Tibial nerve (tissue), 4 donors: ENCODE measurements at regions not wholly inside any gene's neighbourhood (a gene's known extent, or its start where the extent isn't known, plus 50 kb on each side); places are given as distances from the start of the nearest gene placed in this dataset.

Source experiments
- CTCF ChIP-seq, 5 experiments: fragments of 200-600 bp in 3 of 5; fragments of 450-650 bp in 2 of 5; sonication (generic) in 3 of 5; IDR thresholded peaks; one replicate each; pipeline ENCODE4 v1.5.1; 2016 to 2019; ENCODE audit warnings: antibody characterized with exemption in 5 of 5, mild to moderate bottlenecking in 3 of 5, moderate library complexity in 2 of 5
- EP300 ChIP-seq, 2 donors: sonication (generic); formaldehyde crosslinking; IDR thresholded peaks; one replicate each; pipeline ENCODE4 v1.6.1; 2017; ENCODE audit warnings: antibody characterized with exemption in 2 of 2, mild to moderate bottlenecking in 1 of 2
- POLR2A ChIP-seq, 2 donors: fragments of 450-650 bp; IDR thresholded peaks; one replicate each; pipeline ENCODE4 v1.6.1; 2017; ENCODE audit warnings: antibody characterized with exemption in 2 of 2, mild to moderate bottlenecking in 2 of 2, moderate library complexity in 2 of 2

DNA sequence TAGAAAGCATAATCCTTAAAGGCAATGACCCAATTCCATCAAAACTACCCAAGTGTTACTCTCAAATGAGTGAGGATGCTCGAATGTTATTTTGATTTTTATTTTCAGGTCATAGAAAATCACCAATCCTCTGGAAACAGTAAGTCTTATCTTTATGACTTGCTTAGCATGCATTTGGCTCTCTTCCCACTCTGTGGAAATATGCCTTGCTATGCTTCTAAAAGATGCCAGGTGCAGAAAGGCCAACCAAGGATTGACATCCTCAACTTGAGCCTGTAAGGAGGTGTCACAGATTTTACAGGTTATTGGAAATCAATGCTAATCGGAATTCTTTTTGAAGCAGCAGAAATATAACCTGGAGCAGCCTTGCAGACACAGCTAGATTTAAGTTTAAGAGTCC is 543.9 kb upstream of the LINC00305 start:
- TF ChIP-seq CTCF (IDR thresholded peaks at IDR 0.05): no peak
- no peak for TF ChIP-seq POLR2A (IDR thresholded peaks at IDR 0.05)
- TF ChIP-seq EP300 (IDR thresholded peaks at IDR 0.05): no peak
